ENCODE measurements at regions not wholly inside any gene's neighbourhood (a gene's known extent, or its start where the extent isn't known, plus 50 kb on each side); places are given as distances from the start of the nearest gene placed in this dataset.

GRCh38 chr6:6704103-6705060 is 115.9 kb downstream of the LY86 start:
- DNase-seq (ENCODE audit: low read depth), result no peak

GRCh38 chr6:6705061-6705425 is 116.5 kb downstream of the LY86 start:
- DNase-seq (ENCODE audit: low read depth), result no peak

- DNase-seq (ENCODE audit: low read depth), result no peak
Measured at GRCh38 chr6:6705915-6706675, 117.6 kb downstream of the LY86 start.

DNA sequence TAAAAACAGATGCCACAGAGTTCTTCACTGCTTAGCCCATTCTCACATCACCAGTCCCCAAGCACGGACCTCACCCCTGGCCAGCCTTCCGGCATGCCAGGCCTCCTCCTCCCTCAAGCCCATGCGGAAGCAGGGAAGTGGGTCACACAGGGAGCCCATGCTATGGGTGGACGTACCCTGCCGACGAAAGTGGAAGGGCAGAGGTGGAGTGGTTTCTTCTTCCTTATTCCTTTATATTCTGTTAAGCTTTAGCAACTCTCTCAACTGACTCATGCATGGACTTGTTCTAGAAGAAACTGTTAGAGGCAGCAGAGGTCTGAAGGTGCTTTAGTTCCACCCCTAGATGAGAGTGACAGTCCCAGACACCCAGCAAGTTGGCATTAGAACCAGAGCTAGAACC is 118.6 kb downstream of the LY86 start:
- no peak for DNase-seq (ENCODE audit: low read depth)

DNA sequence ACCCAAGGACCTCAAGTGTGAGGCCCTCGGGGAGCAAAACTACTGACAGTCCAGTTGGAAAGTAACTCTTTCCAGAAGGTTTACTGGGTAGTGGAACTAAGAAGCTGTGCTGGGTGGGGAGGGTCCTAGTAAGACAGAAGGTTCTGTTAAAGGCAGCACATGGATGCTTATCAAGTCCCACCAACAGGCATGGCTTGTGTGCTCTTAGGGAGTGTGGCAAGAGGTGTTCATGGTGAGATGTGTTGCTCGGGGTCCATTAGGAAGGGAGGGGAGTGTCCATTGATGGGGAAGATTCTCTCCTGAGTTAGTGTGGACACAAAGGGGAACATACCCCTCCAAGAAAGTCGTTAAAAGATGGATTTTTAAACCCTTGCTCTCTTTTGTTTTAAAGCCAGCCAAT is 120.6 kb downstream of the LY86 start:
- DNase-seq (ENCODE audit: low read depth), result no peak

- no peak for DNase-seq (ENCODE audit: low read depth)
Measured at GRCh38 chr6:6711031-6711785, 122.7 kb downstream of the LY86 start.

DNA sequence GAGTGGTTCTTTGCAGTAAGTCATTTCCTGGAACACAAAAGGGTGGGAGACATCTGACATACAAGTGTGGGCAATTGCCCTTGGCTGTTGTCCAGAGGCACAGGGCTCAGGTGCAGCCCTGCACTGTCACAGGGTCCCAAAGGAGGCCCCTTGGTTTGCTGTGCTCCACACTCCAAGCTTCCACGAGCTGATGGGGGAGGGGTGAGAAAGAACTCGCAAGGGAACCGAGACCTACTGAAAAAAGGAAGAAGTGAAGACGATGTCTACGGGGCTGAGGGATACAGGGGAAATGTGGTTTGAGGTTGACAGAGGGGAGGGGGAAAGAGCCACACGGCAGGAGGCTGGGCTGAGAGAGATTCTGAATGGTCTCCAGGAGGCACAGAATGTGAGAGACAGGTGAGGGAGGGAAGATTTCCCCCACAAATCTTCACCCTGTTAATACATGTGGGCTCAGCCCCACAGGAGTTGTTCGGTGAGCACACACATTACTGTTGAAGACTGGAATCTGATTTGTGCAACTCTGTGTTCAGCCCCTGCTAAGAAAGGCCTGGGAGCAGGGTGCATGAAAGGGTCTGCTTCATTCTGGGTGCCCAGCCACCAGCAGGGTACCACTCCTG is 123.4 kb downstream of the LY86 start:
- DNase-seq (ENCODE audit: low read depth), result no peak

- DNase-seq (ENCODE audit: low read depth), result peak; percentile 93
Measured at GRCh38 chr6:6712449-6713403, 124.2 kb downstream of the LY86 start.

- DNase-seq (ENCODE audit: low read depth), result no peak
Measured at GRCh38 chr6:6713657-6714056, 125.1 kb downstream of the LY86 start.

- no peak for DNase-seq (ENCODE audit: low read depth)
Measured at GRCh38 chr6:6714118-6714897, 125.8 kb downstream of the LY86 start.

- DNase-seq (ENCODE audit: low read depth), result no peak
Measured at GRCh38 chr6:6714953-6715352, 126.4 kb downstream of the LY86 start.

- DNase-seq (ENCODE audit: low read depth), result no peak
Measured at GRCh38 chr6:6715465-6715864, 126.9 kb downstream of the LY86 start.

DNA sequence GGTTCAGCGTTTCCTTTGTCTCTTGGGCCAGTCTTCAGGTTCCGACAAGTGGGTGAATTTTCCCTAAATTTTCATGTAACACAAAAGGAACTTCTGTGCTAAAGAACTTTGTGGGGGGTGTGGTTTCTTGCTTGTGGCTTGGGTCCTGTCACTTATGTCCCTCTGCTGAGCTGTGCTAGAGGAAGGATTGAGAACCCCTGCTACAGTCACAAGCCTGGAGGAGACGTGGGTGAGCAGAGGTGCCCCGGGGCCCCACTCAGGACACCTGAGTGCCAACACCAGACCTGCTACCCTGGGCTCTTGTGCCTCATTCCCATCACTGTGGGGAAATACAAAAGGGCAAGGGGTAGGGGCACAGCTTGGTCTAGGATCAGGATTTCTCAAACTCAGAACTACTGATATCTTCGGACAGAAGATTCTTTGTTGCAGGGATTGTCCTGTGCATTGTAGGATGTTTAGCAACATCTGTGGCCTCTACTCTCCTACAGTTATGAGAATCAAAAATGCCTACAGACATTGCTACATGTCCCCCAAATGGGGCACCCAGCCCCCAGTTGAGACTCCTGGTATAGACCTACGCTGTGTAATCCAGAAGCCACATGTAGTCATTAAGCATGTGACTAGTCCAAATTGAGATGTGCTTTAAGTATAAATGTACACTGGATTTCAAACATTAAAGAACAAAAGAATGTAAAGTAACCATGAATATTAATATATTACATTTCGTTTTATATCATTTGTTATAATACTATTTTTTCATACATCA is 128.7 kb downstream of the LY86 start:
- DNase-seq (ENCODE audit: low read depth), result no peak

DNA sequence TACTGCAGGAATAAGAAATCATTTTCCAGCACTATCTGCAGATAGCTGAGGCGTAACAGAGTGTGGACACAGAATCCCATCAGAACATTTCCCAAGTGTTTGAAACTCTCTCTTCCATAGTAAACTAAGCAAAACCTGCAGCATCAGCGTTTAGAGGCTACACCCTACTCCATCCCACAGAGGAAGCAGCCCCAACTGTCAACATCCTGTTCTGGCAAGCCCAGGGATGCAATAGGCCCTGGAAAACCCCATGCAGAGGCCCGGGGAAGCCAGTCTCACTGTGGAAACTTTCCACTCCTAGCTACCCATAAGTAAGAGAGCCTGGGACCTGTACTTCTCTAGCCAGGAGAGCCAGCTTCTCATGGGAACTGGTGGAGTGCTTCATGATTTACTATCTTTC is 129.4 kb downstream of the LY86 start:
- no peak for DNase-seq (ENCODE audit: low read depth)

DNA sequence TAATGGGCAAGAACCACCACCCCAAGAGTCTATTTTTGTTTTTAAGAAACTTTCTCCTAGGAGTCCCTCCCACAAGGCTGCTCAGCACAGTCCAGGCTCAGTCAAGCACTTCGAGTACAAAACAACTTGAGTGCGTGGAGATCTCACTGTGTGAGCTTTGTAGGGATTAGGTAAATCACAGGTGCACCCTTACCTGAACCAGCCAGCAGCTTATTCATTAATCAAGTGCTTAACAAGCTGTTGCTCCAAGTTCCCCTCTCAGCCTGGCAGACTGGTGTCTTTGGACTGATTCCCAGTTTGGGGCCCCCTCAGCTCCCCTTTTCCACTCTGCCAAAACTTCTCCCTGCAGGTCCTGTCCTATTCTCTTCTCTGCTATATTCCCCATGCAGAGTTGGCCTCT is 133.1 kb downstream of the LY86 start:
- no peak for DNase-seq (ENCODE audit: low read depth)

- DNase-seq (ENCODE audit: low read depth), result no peak
Measured at GRCh38 chr6:6722195-6722594, 133.7 kb downstream of the LY86 start.

DNA sequence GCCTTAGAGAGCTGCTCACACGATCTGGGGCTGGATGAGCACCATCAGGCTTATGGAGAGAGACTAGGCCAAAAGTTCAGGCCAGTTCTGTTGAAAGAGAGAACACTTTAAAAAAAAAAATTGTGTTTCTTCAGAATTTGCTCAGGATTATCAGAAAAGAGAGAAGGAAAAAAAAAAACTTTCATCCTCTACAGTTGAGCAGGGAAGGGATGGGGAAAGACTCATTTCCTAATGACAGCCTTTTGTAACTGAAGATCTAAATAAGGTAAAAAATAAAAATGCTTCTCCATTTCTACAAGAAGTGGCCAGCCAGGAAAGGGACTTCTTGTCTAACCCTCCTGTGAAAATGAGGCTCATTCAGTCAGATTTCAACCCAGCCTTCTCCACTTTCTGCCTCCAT is 134.8 kb downstream of the LY86 start:
- DNase-seq (ENCODE audit: low read depth), result no peak

DNA sequence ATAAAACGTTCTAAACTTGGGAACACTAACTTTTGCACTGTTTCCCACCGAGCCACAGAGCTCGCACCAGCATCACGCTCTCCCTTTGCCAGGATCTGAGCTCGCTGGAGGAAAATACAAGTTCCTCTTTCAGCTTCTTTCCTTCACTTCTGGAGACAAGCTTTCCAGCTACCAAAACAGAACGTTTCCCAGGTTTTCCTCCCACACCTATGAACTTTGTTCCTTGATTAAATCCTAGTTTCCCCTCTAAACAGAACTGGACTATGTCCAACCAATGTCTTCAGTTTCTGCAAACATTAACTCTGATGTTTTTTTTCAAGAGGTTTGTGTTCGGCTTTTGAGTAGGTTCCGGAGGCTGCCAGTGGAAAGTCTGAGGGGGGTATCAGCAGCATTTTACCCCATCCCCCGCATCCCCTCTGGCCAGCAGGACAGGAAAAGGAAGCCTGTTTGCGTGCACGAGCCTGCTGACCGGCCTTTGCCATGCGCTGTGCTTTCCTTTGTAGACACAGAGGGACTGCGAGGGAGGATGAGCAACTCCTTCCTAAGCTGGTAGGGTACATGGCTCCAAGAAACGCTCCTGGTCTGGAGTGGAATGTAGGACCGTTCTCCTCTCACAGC is 135.5 kb downstream of the LY86 start:
- DNase-seq (ENCODE audit: low read depth), result no peak

All from GM04503 (cell line).